HG03432 (cell line): ENCODE measurements at regions not wholly inside any gene's neighbourhood (a gene's known extent, or its start where the extent isn't known, plus 50 kb on each side); places are given as distances from the start of the nearest gene placed in this dataset.

ENCODE experiments used
- ATAC-seq: cut with Tn5 transposase; IDR thresholded peaks from one replicate; pipeline ENCODE4 v1.9.1; 2021; ENCODE audit warnings: mild to moderate bottlenecking, moderate library complexity; ENCODE audit not compliant: unreplicated experiment

GRCh38 chr3:117238806-117239205 lies 529.2 kb downstream of the TUSC7 start:
- ATAC-seq, result no peak

GRCh38 chr3:117243657-117244056 lies 534.1 kb downstream of the TUSC7 start:
- no peak for ATAC-seq

GRCh38 chr3:117246771-117247555 lies 537.4 kb downstream of the TUSC7 start:
- no peak for ATAC-seq

GRCh38 chr3:117248153-117248552 lies 538.6 kb downstream of the TUSC7 start:
- no peak for ATAC-seq

- no peak for ATAC-seq
Measured at GRCh38 chr3:117252208-117252607, 542.6 kb downstream of the TUSC7 start.

GRCh38 chr3:117252651-117253050 lies 543.1 kb downstream of the TUSC7 start:
- no peak for ATAC-seq

- ATAC-seq, result no peak
Measured at GRCh38 chr3:117253636-117254035, 544.1 kb downstream of the TUSC7 start.

GRCh38 chr3:117254985-117255384 lies 545.4 kb downstream of the TUSC7 start:
- ATAC-seq, result no peak

- no peak for ATAC-seq
Measured at GRCh38 chr3:117255736-117256135, 546.2 kb downstream of the TUSC7 start.

GRCh38 chr3:117261983-117262421 lies 552.4 kb downstream of the TUSC7 start:
- no peak for ATAC-seq

GRCh38 chr3:117263270-117263669 lies 553.7 kb downstream of the TUSC7 start:
- no peak for ATAC-seq

GRCh38 chr3:117263745-117264144 lies 554.2 kb downstream of the TUSC7 start:
- ATAC-seq, result no peak

GRCh38 chr3:117264204-117264994 lies 554.8 kb downstream of the TUSC7 start:
- ATAC-seq, result no peak

GRCh38 chr3:117266806-117267205 lies 557.2 kb downstream of the TUSC7 start:
- ATAC-seq, result no peak

- ATAC-seq, result no peak
Measured at GRCh38 chr3:117268318-117268717, 558.7 kb downstream of the TUSC7 start.

GRCh38 chr3:117272274-117272673 lies 562.7 kb downstream of the TUSC7 start:
- no peak for ATAC-seq

GRCh38 chr3:117272876-117273523 lies 563.4 kb downstream of the TUSC7 start:
- ATAC-seq, result no peak

GRCh38 chr3:117277816-117278215 lies 568.2 kb downstream of the TUSC7 start:
- no peak for ATAC-seq

GRCh38 chr3:117278424-117279190 lies 569.0 kb downstream of the TUSC7 start:
- ATAC-seq, result peak; percentile 99

- ATAC-seq, result no peak
Measured at GRCh38 chr3:117281371-117281770, 571.8 kb downstream of the TUSC7 start.

GRCh38 chr3:117282566-117282965 lies 573.0 kb downstream of the TUSC7 start:
- ATAC-seq, result no peak
